Activated CD8-positive, alpha-beta memory T cell treated with anti-CD3 and anti-CD28 coated beads, Interleukin-2, amount 10 ng/mL, durations not matched to agents 7 days and 5 days (primary cell): ENCODE measurements at regions not wholly inside any gene's neighbourhood (a gene's known extent, or its start where the extent isn't known, plus 50 kb on each side); places are given as distances from the start of the nearest gene placed in this dataset.

Source experiments
- ATAC-seq: fragments of 150-1000 bp; cut with Tn5 transposase; one replicate; pipeline ENCODE4 v1.10.0; 2021; ENCODE audit warnings: moderate library complexity
- CTCF ChIA-PET: fragments of 350-600 bp; sonication (Branson Sonifier 250); formaldehyde crosslinking; loops from one replicate; lab custom pipeline; 2021; ENCODE audit warnings: antibody characterized with exemption; lab: Charles Lee
- DNase-seq: peaks from one replicate; pipeline ENCODE4 v3.0.0-alpha.2; 2020
- H3K27ac Mint-ChIP-seq: one replicate; pipeline ENCODE4 v1.8.0; 2021; ENCODE audit warnings: mild to moderate bottlenecking, mixed read lengths
- H3K27me3 Mint-ChIP-seq: one replicate; pipeline ENCODE4 v1.8.0; 2021; ENCODE audit warnings: mixed read lengths
- H3K36me3 Mint-ChIP-seq: one replicate; pipeline ENCODE4 v1.8.0; 2021; ENCODE audit warnings: mild to moderate bottlenecking, mixed read lengths
- H3K4me1 Mint-ChIP-seq: one replicate; pipeline ENCODE4 v1.8.0; 2021; ENCODE audit warnings: mixed read lengths
- H3K4me3 Mint-ChIP-seq: one replicate; pipeline ENCODE4 v1.8.0; 2021; ENCODE audit warnings: mild to moderate bottlenecking, moderate library complexity, mixed read lengths
- H3K9me3 Mint-ChIP-seq: one replicate; pipeline ENCODE4 v1.8.0; 2022; ENCODE audit warnings: low read depth, mixed read lengths

GRCh38 chr10:125548878-125549277 lies 134.1 kb downstream of the TEX36 start:
- Mint-ChIP-seq H3K36me3 (no peaks in the 10 kb centered on the region), H3K4me1 (peaks cover 3% of the 10 kb centered on the region), H3K27ac (no peak overlapping the region), H3K9me3 (no peaks in the 10 kb centered on the region), H3K4me3 (no peak overlapping the region), H3K27me3 (no peaks in the 10 kb centered on the region)
- DNase-seq (no peak), ATAC-seq (no peak)
- CTCF ChIA-PET, result no interaction called here

- Mint-ChIP-seq H3K27me3 (no peaks in the 10 kb centered on the region), H3K36me3 (no peaks in the 10 kb centered on the region), H3K27ac (no peak overlapping the region), H3K9me3 (no peaks in the 10 kb centered on the region), H3K4me3 (no peak overlapping the region), H3K4me1 (peaks cover 3% of the 10 kb centered on the region)
- CTCF ChIA-PET, result no interaction called here
- DNase-seq (no peak), ATAC-seq (no peak)
Observed at GRCh38 chr10:125548356-125548755, 134.6 kb downstream of the TEX36 start.

- H3K9me3 Mint-ChIP-seq, result no peaks in the 10 kb centered on the region
- DNase-seq (no peak), ATAC-seq (no peak)
- CTCF ChIA-PET, result no interaction called here
- H3K4me3 Mint-ChIP-seq, result no peak overlapping the region
- no peaks in the 10 kb centered on the region for H3K27me3 Mint-ChIP-seq
- H3K36me3 Mint-ChIP-seq, result no peaks in the 10 kb centered on the region
- H3K27ac Mint-ChIP-seq, result no peak overlapping the region
- H3K4me1 Mint-ChIP-seq, result peaks cover 3% of the 10 kb centered on the region
Observed at GRCh38 chr10:125547010-125547650, 135.8 kb downstream of the TEX36 start.

- H3K27ac Mint-ChIP-seq, result no peak overlapping the region
- no peaks in the 10 kb centered on the region for H3K4me1 Mint-ChIP-seq
- no peak overlapping the region for H3K4me3 Mint-ChIP-seq
- H3K36me3 Mint-ChIP-seq, result no peaks in the 10 kb centered on the region
- DNase-seq (no peak), ATAC-seq (no peak)
- H3K27me3 Mint-ChIP-seq, result no peaks in the 10 kb centered on the region
- CTCF ChIA-PET, result interaction anchor here (1.3 kb wide), 1 partner anchor 14 kb away, joined by 3 read pairs; no protein-coding TSS in a partner anchor
- H3K9me3 Mint-ChIP-seq, result no peaks in the 10 kb centered on the region
Observed at GRCh38 chr10:125543796-125544195, 139.2 kb downstream of the TEX36 start.

DNA sequence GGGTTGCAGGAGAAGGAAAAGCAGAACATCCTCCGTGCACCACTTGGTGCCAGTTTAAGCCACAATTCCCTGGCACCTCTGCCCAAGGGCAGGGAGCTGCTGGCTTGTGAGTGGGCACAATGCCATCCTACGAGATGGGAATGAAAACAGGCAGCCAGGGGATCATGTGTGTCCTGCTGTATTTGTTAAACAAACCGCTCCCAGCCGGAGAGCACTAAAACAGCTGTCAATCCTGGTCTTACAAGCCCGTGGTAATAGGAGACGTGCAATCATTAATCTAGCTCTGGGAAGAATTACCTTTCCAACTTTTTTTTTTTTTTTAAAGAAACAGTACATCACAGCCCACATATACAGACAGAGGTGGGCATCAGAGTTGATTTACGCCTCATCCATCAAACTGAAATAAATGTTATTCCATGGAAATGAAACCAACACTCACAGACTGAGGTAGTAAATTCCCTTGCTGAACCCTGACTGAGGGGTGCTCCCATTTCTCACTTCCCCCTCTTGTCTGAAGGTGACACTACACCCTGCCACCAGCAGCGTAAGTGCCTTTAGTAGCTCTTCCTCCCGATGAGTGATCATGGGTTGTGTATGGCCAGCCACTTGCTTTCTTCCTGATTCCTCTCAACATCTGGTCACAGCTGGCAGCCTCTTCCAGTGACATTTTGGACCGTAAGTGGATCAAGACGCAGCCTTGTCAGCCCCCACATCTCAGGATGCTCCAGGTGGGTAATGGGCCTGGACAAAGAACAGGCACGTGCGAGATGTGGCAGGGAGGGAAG lies 143.8 kb downstream of the TEX36 start:
- H3K4me1 Mint-ChIP-seq, result no peaks in the 10 kb centered on the region
- no peak overlapping the region for H3K4me3 Mint-ChIP-seq
- CTCF ChIA-PET, result no interaction called here
- ATAC-seq (no peak), DNase-seq (no peak)
- no peak overlapping the region for H3K27ac Mint-ChIP-seq
- H3K27me3 Mint-ChIP-seq, result no peaks in the 10 kb centered on the region
- no peaks in the 10 kb centered on the region for H3K9me3 Mint-ChIP-seq
- H3K36me3 Mint-ChIP-seq, result no peaks in the 10 kb centered on the region

DNA sequence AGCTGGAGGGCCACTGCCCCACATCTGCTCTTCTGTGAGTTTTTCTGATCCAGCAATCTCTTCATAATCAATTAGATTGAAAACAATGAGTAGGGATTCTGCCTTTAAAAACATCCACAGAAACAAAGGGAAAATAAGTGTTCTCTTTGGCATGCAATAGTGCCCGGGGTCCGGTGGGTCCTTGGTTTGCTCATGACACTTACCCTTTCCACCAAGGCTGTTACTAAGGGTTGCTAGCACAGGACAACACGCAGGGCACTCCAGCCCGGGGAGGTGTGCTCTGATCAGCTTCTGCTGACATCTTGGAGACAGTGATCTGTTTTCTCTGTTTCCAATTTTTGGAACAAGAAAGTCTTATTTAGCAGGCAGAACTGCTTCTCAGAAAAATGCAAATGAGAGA lies 146.7 kb downstream of the TEX36 start:
- CTCF ChIA-PET, result no interaction called here

DNA sequence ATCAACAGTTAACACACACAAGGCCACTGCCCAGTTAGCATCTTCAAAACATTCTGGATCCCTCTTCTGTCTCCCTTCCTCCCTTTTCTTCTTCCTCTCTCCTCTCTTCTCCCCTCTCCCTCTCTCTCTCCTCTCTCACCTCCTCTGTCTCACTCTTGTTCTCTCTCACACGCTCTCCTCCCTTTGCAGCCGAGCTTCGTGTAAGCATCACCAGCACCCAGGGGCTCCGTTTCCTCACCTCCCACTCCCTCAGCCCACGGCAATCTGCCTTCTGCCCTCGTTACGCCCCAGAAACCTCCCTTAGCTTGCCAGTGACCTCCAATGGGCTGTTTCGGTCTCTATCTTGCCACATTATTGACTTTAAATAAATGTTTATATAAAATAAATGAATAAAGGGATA lies 147.4 kb downstream of the TEX36 start:
- CTCF ChIA-PET, result no interaction called here
- H3K27me3 Mint-ChIP-seq, result no peaks in the 10 kb centered on the region
- no peak overlapping the region for H3K27ac Mint-ChIP-seq
- no peak overlapping the region for H3K4me3 Mint-ChIP-seq
- H3K9me3 Mint-ChIP-seq, result no peaks in the 10 kb centered on the region
- DNase-seq (no peak), ATAC-seq (no peak)
- H3K36me3 Mint-ChIP-seq, result no peaks in the 10 kb centered on the region
- no peaks in the 10 kb centered on the region for H3K4me1 Mint-ChIP-seq

More for the DNA sequence above, 146.7 kb downstream of the TEX36 start:
- Mint-ChIP-seq H3K4me3 (no peak overlapping the region), H3K27ac (no peak overlapping the region), H3K36me3 (no peaks in the 10 kb centered on the region), H3K27me3 (no peaks in the 10 kb centered on the region), H3K9me3 (no peaks in the 10 kb centered on the region), H3K4me1 (no peaks in the 10 kb centered on the region)
- DNase-seq (no peak), ATAC-seq (no peak)

- H3K4me1 Mint-ChIP-seq, result no peaks in the 10 kb centered on the region
- H3K27ac Mint-ChIP-seq, result no peak overlapping the region
- H3K9me3 Mint-ChIP-seq, result no peaks in the 10 kb centered on the region
- no peaks in the 10 kb centered on the region for H3K36me3 Mint-ChIP-seq
- H3K27me3 Mint-ChIP-seq, result no peaks in the 10 kb centered on the region
- DNase-seq (no peak), ATAC-seq (no peak)
- CTCF ChIA-PET, result no interaction called here
- no peak overlapping the region for H3K4me3 Mint-ChIP-seq
Observed at GRCh38 chr10:125534515-125534914, 148.4 kb downstream of the TEX36 start.

DNA sequence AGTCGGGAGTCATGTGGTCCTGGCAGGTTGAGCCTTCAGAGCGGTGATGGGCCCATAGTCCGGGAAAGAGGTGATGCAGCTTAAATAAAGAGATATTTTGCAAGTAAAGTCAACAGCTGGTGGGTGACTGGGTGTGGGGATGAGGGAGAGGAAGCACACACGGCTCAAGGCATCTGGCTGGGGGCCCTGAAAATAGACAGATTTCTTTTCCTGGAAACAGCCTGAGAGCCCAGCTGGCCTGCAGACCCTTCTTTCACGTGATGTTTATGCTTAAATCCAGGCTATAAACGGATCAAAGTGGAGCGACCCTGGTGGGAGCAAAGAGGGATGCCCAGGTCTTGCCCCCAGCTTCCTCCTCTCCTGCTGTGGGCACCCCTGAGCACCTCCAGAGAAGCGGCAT lies 149.1 kb downstream of the TEX36 start:
- H3K4me1 Mint-ChIP-seq, result no peaks in the 10 kb centered on the region
- H3K36me3 Mint-ChIP-seq, result no peaks in the 10 kb centered on the region
- H3K27ac Mint-ChIP-seq, result no peak overlapping the region
- H3K4me3 Mint-ChIP-seq, result no peak overlapping the region
- ATAC-seq (no peak), DNase-seq (no peak)
- no peaks in the 10 kb centered on the region for H3K9me3 Mint-ChIP-seq
- H3K27me3 Mint-ChIP-seq, result no peaks in the 10 kb centered on the region
- CTCF ChIA-PET, result no interaction called here

DNA sequence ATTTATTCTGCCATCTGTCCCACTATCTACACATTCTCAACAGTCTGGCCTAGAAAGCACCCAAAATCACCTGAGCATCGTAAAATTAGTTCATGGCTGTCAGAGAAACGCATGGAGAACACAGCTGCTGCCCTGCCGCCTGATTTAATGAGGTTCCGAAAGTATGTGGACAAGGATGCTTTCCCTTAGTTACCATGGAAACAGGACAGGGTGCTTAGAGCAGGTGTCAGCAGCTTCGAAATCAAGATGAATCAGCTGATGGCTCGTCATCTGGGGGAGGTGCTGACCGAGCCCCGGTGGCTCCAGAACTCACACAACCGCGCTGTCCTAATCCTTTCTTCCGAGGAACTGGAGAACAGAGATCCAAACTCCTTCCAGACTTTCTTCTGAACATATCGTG lies 151.5 kb downstream of the TEX36 start:
- H3K9me3 Mint-ChIP-seq, result no peaks in the 10 kb centered on the region
- no peaks in the 10 kb centered on the region for H3K36me3 Mint-ChIP-seq
- ATAC-seq (no peak), DNase-seq (no peak)
- CTCF ChIA-PET, result no interaction called here
- no peak overlapping the region for H3K4me3 Mint-ChIP-seq
- no peaks in the 10 kb centered on the region for H3K4me1 Mint-ChIP-seq
- no peaks in the 10 kb centered on the region for H3K27me3 Mint-ChIP-seq
- no peak overlapping the region for H3K27ac Mint-ChIP-seq

- no peaks in the 10 kb centered on the region for H3K27me3 Mint-ChIP-seq
Observed at GRCh38 chr10:125523347-125523746, 159.6 kb downstream of the TEX36 start.

DNA sequence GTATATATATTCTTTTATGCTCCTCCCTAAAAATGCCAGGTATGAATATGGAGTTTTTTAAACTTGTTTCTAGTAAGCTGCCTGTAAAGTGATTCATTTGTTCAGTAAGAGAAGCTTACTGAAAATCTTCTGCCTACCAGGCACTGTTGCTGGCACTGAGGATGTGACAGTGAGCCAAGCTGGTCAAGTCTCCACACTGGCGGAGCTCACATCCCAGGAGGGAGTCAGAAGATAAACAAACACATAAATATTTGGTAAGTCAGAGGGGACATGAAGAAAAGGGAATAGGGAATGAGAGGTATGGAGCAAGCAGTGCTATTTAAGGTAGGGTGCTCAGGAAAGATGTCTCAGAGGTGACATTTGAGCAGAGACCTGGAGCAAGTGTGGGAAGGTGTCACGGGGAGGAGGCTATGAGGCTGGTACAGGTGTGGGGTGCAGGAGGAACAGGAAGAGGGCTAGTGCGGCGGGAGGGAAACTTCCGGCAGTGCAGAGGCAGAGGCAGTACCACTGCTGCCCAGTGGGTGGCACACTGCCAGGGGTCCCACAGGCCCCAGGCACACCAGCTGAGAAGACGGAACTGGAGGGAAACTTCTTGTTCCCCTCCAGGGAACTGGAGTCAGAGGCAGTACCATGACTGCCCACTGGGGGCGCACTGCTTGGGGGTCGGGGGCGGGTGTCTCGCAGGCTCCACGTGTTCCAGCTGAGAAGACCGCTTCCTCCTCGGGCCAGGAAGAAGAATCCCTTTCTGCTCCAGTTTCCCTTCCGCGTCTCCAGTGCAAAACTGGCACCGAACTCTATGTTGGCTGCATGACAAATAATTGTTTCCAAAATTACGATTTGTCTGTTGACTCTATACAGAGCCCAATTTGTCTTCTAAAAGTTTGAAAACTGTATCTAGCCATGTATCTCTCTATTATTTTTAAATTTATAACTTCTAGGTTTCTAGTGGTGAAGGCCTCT lies 161.0 kb downstream of the TEX36 start:
- DNase-seq (no peak), ATAC-seq (no peak)
- Mint-ChIP-seq H3K36me3 (no peaks in the 10 kb centered on the region), H3K4me1 (no peaks in the 10 kb centered on the region), H3K27me3 (no peaks in the 10 kb centered on the region), H3K27ac (no peak overlapping the region), H3K4me3 (no peak overlapping the region), H3K9me3 (no peaks in the 10 kb centered on the region)
- CTCF ChIA-PET, result interaction anchor here (1.3 kb wide), 1 partner anchor 11 kb away, joined by 3 read pairs; no protein-coding TSS in a partner anchor

More at GRCh38 chr10:125523347-125523746, 159.6 kb downstream of the TEX36 start:
- H3K9me3 Mint-ChIP-seq, result no peaks in the 10 kb centered on the region
- DNase-seq (no peak), ATAC-seq (no peak)
- no peak overlapping the region for H3K27ac Mint-ChIP-seq
- H3K4me1 Mint-ChIP-seq, result no peaks in the 10 kb centered on the region
- H3K4me3 Mint-ChIP-seq, result no peak overlapping the region
- CTCF ChIA-PET, result interaction anchor here (0.5 kb wide), 1 partner anchor 64 kb away, joined by 3 read pairs; no protein-coding TSS in a partner anchor
- no peaks in the 10 kb centered on the region for H3K36me3 Mint-ChIP-seq

GRCh38 chr10:125520968-125521367 lies 162.0 kb downstream of the TEX36 start:
- CTCF ChIA-PET, result no interaction called here
- no peaks in the 10 kb centered on the region for H3K4me1 Mint-ChIP-seq
- ATAC-seq (no peak), DNase-seq (no peak)
- H3K36me3 Mint-ChIP-seq, result no peaks in the 10 kb centered on the region
- H3K9me3 Mint-ChIP-seq, result no peaks in the 10 kb centered on the region
- no peak overlapping the region for H3K27ac Mint-ChIP-seq
- H3K27me3 Mint-ChIP-seq, result no peaks in the 10 kb centered on the region
- H3K4me3 Mint-ChIP-seq, result no peak overlapping the region
